Caki2 (cell line): ENCODE measurements at regions not wholly inside any gene's neighbourhood (a gene's known extent, or its start where the extent isn't known, plus 50 kb on each side); places are given as distances from the start of the nearest gene placed in this dataset.
"Not testable (repeated sequence)": the region's sequence is repeated elsewhere in the genome, so short reads cannot be mapped to it uniquely, and the experiment has no call there.

ENCODE experiments used
- DNase-seq: peaks from one replicate; pipeline ENCODE4 v3.0.0-alpha.2; 2015; ENCODE audit warnings: low read depth
- in situ Hi-C: cut with HindIII; loops from 2 replicates; pipeline ENCODE4 v1.10.0; 2016; ENCODE audit warnings: low sequenced_read_pairs, low pct_unique_long_range_greater_than_20kb, mixed read lengths

DNA sequence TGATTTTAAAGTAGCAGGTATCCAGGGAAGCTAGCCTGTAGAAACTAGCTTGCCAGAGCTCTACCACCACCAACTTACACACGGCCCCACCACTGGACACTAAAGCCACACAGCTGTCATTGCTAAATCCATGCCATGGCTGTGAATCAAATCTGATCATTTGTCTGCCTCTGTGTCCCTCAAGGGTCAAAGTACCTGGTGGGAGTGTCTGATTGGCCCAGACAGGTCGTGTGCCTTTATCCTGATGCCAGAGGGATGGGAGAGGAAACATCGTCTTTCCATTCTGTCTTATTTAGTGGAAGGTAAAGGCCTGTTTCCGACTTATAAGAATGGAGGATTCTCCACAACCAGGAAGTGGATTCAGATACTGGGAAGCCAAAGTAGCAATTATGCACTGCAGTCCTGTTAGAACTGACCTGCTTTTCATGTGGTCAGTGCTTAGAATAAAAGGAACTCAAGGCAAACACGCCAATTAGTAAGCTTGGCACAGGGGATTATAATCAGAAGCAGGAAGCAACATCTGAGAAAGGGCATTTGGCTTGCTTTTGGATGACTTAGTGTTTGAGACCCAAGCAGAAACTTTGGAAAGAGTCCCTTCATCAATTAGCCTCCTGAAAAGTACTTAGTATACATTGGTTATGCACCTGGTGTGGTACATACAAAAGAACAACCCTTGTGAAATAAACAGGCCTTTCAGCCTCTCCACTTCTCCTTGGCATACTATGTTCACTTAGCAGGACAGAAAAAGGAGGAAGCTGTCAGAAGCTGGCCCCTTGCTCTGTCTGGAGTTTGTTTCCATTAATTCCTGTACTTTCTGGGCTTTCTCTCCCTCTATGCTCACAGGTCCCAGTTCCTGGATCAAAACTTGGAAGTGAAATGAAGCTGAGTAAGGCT is 192.4 kb downstream of the NUFIP1 start:
- no peak for DNase-seq
- in situ Hi-C loops, result no loop called here

DNA sequence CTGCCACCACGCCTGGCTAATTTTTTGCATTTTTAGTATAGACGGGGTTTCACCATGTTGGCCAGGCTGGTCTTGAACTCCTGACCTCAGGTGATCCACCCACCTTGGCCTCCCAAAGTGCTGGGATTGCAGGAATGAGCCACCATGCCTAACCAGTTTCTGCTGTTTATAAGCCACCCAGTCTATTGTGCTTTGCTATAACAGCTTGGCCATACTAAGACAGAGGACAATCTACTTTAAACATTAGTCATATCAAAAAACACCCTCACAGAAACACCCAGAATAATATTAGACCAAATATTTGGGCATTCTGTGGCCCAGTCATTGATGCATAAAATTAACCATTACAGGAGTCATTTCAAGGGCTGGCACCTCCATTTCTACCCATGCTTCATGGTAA is 193.2 kb downstream of the NUFIP1 start:
- in situ Hi-C loops, DNase-seq: not testable (repeated sequence)

DNA sequence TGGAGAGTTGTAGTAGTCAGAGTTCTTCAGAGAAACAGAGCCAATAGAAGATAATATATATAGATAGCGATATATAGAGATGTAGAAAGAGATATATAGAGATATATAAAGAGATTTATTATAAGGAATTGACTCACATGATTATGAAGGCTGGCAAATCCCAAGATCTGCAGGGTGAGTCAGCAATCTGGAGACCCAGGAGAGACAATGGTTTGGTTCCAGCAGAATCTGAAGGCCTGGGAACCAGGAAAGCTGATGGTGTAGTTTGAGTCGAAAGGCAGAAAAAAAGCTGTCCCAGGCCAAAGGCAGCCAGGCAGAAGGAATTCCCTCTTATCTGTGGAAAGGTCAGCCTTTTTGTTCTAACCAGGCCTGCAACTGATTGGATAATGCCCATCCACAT is 194.1 kb downstream of the NUFIP1 start:
- in situ Hi-C loops, result no loop called here

DNA sequence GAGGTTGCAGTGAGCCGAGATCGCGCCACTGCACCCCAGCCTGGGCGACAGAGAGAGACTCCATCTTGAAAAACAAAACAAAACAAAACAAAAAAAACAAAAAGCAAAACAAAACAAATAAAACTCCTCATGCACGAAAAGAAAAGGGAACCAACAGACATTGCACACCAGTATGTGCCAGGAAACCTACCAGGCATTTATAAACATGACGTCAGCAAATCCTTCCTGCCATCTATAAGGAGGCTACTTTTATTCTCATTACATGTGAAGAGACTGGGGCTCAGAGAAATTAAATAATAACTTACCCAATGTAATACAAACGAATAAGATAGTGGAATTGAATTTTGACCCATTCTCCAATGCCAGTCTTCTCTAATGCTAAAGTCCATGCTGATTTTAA is 197.2 kb downstream of the NUFIP1 start:
- DNase-seq, result peak; percentile 10
- in situ Hi-C loops, result no loop called here

More for the DNA sequence above, 194.1 kb downstream of the NUFIP1 start:
- no peak for DNase-seq

DNA sequence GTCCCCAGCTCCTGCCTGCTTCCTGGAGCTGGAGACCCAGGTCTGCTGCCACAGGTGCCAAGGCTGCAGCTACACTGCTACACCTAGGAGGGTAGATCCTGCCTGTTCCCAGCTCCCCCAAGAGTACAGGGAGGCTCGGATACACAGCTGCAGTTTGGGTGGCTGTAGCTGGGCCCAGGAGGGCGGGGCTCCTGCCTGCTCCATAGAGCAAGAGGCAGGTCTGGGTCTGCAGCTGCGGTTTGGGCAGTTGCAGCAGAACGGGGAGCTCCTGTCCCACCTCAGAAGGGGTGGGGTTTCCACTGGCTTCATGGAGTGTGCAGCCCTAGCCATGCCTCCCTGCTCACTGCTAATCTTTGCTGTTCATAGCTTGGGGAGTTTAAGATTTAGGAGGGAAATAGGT is 199.0 kb downstream of the NUFIP1 start:
- in situ Hi-C loops, result no loop called here
- no peak for DNase-seq

DNA sequence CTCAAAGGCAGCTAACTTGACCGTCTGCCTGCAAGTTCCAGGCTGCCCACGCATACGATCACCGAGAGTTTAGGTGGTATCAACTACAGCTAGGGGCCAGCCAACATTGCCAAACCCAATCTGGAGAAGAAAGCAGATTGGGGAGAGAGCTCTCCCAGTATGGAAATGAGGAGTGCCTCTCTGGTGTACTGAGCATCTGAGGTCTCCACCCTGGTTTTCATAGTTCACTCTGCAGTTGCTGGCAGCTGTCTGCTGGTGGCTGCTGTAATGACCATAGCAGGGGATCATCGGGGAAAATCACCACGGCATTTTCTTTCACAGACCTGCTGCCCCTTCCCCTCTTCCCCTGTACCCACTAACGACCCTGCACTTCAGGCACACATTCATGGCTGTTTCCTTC is 201.7 kb downstream of the NUFIP1 start:
- in situ Hi-C loops, result no loop called here
- no peak for DNase-seq

DNA sequence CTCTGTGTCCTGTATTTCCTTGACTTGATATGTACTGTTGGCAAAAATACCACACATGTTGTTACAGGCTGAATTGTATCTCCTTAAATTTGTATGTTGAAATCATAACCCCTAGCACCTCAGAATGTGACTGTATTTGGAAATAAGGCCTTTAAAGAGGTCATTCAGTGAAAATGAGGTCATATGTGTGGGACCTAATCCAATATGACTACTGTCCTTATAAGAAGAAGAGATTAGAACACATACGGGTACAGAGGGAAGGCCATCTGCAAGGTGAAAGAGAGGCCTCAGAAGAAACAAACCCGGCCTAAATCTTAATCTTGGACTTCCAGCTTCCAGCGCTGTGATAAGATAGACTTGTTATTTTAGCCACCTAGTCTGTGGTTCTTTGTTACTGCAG is 202.5 kb downstream of the NUFIP1 start:
- in situ Hi-C loops, result no loop called here

DNA sequence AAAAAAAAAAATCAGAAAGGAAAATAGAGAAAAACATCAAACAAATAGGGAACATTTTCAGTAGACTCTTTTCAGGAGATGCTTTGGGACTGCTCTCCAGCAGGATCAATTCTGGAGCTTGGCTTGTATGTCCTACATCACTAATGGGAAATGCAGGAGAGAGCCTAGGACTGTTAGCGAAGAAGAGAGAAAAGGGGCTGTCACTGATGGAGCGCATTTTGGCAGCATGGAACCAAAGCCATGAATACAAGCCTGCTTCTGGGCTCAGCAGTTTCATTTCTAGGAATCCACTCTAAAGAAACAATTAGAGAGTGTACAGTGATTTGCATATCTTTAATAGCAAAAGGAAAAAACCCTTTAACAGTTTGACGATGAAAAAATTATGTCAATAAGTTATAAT is 203.9 kb downstream of the NUFIP1 start:
- in situ Hi-C loops, result no loop called here
- DNase-seq, result no peak

More for the DNA sequence above, 202.5 kb downstream of the NUFIP1 start:
- DNase-seq, result no peak

DNA sequence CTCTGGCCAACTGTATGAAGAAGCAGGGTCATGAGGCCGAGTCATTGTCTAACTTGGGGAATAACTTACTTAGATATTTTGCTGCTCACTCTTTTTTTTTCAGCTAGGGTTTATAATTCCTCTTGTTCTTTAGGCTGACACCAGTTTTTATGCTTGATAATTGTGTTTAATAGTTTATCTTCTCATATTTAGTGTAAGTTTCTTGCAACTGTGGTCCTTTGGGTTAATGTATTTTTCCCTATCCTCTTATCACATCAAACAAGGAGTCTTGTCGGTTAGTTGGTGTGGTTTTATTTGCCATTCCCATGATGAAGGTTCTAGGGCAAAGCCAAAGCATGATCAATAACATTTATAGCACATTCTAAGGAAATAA is 204.6 kb downstream of the NUFIP1 start:
- in situ Hi-C loops, result no loop called here
- DNase-seq, result no peak

DNA sequence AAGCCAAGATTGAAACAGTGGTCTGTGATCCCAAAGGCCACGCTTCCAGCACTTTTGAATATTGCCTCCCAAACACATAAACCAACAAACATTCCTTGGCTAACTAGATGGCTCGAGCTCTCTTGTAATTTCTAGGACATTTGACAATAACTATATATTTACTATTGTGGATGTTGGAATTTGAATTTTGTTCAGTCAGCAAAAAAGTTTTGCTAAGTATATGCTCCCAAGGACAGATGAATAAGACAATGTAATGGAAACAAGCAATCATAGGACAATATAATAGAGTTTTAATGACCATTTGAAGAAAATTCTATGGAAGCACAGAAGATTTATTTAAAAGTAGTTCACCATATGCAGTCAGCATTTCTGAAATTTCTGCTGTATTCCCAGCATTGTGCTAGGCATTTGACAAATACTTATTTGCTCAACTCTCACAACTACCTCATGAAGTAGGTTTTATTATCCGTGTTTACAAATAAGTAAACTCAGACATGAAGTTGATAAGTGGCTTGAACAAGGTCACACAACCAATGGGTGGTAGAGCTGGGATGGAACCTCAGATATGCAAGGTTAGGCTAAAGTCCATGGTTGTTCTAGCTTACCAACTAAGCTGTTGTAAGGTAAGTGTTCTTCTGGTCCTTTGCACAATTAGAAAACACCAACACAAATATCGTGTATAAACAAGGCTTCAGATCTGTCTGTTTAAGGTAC is 205.1 kb downstream of the NUFIP1 start:
- in situ Hi-C loops, result no loop called here
- no peak for DNase-seq

DNA sequence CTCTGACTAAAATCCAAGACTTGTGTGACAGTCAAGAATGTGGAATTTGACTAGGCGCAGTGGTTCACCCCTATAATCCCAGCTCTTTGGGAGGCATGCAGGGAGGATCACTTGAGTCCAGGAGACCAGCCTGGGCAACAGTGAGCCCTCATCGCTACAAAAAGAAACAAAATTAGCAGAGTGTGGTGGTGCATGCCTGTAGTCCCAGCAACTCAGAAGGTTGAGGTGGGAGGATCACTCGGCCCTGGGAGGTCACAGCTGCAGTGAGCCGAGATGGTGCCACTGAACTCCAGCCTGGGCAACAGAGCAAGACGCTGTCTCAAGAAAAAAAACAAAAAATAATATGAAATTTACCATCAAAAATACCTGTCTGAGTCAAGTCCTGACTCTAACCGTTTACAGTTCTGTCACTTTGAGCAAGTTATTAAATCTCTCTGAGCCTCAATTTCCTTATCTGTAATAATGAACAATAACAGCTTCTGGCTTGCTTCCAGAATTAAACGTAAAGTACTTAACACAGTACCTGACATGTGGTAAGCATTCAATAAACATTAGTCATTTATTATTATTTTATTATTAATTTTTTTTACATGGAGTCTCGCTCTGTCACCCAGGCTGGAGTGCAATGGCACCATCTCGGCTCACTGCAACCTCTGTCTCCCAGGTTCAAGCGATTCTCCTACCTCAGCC is 204.6 kb upstream of the TSC22D1 start:
- in situ Hi-C loops, result no loop called here
- DNase-seq, result no peak

DNA sequence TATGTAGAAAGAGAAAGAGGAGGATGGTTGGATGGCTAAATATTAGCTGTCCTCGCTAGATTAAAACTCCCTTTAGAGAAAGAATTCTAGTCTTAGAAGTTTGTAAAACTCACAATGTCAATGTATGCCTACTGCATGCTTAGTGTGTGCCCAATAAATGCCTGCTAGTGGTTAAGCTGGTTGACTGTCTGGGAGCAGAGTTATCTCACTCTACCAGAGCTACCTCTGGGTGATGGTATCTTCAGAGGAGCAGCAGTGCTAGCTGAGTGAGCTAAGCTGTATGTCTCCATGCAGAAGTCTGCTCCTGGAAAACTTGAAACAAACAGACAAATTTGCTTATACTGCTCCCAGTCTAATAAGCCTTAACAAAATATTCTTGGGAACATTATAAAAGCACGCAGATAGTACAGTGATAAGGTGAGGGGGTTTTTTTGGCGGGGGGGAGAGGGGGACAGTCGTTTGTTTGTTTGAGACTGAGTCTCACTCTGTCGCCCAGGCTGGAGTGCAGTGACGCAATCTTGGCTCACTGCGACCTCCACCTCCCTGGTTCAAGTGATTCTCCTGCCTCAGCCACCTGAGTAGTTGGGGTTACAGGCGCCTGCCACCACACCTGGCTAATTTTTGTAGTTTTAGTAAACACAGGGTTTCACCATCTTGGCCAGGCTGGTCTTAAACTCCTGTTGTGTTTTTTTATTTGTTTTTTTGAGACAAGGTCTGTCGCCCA is 202.8 kb upstream of the TSC22D1 start:
- in situ Hi-C loops, result no loop called here
- no peak for DNase-seq

DNA sequence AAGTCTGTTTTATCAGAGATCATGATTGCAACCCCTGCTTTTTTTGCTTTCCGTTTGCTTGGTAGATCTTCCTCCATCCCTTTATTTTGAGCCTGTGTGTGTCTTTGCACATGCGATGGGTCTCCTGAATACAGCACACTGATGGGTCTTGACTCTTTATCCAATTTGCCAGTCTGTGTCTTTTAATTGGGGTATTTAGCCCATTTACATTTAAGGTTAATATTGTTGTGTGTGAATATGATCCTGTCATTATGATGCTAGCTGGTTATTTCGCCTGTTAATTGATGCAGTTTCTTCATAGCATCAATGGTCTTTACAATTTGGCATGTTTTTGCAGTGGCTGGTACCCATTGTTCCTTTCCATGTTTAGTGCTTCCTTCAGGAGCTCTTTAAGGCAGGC is 199.2 kb upstream of the TSC22D1 start:
- DNase-seq, in situ Hi-C loops: not testable (repeated sequence)

DNA sequence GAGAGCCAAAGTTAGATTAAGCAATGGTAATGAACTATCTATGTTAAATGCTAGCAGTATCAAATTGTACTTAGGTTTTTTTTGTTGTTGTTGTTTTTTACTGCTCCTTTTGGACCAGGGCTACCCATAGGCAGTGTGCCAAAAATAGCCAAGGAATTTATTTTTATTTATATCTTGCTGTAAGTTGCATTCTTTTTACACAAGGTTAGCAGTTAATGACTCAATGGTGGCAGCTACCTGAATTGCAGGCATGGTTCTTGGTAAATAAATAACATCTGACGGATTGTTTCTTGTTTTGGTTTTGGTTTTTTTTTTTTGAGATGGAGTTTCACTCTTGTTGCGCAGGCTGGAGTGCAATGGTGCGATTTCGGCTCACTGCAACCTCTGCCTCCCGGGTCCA is 194.8 kb upstream of the TSC22D1 start:
- no peak for DNase-seq
- in situ Hi-C loops, result no loop called here

DNA sequence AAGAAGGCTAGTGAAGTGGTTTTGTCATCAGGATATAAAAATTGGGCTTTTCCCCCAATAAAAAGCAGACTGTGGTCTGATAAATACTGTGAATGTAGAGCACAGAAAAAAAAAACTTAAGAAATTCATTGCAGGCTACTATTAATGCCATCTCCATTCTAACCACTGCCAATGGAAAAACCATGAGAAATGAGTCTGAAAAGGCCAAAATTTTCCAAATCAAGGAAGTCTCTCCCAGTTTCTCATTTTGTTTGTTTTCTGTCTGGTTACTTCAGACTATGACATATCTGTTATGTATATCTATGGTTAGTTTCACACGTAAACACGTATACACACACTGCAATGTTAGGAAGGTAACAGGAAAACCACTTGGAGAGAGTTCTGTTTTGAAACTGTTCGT is 193.6 kb upstream of the TSC22D1 start:
- in situ Hi-C loops, result no loop called here
- no peak for DNase-seq

DNA sequence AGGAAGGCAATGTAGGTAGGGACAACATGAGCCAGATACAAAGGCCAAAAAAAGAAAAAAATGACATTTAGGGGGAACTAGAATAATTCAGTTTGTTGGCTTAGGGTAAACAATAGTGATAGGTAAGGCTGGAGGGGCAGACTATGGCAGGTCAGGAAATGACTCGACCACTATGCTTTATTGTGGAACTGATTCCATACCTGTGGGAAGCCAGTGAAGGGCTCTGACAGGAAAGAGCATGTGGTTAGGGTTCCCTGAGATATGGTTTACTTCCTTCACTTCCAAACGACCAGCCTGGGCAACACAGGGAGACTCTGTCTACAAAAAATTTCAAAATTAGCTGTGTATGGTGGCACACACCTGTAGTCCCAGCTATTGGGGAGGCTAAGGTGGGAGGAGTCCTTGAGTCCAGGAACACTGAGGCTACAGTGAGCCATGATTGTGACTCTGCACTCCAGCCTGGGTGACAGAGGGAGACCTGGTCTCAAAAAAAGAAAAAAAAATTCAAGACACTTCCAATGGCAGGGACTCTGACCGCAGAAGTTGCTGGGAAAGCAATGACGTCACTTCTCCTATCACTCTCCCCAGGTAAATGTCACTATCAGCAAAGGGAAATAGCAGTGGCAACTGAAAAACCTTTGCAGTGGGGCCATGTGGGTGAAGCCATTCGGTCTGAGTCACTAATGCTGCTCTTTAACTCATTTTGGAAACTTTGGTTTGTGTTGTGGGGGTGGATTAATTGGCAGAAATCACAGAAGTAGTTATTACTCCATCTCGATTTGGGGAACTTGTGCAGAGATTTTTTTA is 192.8 kb upstream of the TSC22D1 start:
- in situ Hi-C loops, result no loop called here
- DNase-seq, result no peak

DNA sequence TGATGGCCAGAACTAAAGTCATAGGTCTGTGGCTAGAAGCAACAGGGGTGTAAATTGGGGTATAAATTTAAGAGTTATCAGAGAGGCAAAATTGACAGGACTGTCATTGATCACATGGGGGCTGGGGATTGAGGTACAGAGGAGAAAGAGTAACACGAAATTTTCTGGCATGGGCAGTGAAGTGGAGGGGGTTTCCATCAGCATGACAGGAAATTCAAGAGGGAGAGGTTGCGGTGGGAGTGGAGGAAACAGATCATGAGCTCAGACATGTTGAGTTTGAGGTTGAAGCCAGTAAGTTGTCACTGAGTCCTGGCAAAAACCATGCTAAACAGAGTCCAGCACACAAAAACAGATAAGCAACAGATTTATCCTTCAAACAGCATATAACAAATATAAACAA is 192.1 kb upstream of the TSC22D1 start:
- no peak for DNase-seq
- in situ Hi-C loops, result no loop called here

DNA sequence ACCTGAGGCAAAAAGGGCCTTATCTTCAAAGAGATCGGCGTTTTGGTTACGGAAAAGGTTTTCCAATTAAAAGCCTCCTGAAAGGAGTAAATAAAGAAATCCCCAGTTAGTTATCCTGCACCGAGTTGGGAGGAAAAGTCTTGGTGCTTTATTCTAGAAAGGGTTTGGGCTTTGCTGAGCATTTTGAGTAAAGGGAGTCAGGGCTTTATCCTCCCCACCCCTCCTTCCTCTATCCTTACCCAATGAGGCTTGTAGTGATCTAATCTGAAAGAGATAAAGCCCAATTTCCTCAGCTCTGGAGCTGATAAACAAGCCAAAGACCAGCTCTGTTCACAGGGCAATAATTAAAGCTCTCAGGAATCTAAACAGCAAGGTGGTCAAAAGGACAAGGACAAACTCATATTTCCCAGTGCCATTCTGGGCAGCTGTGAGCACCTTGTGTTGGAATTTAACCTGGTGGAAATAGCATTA is 188.9 kb upstream of the TSC22D1 start:
- no peak for DNase-seq
- in situ Hi-C loops, result no loop called here
